ENCODE measurements at regions not wholly inside any gene's neighbourhood (a gene's known extent, or its start where the extent isn't known, plus 50 kb on each side); places are given as distances from the start of the nearest gene placed in this dataset.

DNA sequence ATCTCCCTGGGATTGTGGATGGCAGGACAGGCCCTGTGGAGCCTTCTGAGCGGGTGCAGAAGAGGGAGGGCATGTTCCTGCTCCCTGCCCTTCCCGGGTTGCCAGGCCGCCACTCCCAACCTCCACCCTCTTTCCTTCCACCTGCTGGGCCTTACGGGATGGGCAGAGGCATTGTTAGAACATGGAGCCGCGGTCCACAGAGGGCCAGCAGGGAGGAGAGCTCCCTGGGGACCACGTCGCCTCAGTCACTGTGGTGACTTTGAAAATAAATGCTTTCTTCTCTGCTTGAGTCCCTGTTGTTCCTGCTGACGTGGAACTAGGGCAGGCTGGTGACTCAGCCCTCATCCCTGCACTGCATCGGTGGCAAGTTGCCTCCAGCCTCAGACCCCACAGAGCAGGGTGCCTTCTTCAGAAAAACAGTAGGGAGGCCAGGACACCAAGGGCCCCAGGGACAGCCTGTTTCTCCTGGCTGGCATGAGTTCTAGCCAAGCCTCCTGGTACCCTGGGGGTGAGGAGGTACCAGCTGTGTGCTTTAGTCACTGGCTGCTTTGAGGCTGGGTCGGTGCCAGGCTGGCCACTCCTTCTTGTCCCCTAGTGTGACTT lies 224.9 kb downstream of the SEC14L1 start:
- peak in 1 of 2 donors; percentile 40 for DNase-seq

DNA sequence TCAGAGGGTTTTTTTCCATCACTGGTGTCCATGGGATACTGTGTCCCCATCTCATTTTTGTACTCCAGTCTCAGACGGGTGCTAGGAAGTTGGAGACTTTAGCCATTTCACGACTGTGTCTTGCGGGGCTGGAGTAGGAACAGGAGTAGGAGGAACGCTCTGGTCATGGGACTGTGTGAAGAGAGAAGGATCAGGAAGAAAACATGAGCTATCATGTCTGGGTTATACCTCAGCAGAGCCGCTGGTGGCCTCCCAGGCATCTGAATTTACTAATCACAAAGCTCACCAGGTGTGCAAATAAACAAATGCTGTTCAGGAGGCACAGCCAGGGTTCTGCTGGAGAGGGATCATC lies 225.4 kb downstream of the SEC14L1 start:
- no peak for DNase-seq

DNA sequence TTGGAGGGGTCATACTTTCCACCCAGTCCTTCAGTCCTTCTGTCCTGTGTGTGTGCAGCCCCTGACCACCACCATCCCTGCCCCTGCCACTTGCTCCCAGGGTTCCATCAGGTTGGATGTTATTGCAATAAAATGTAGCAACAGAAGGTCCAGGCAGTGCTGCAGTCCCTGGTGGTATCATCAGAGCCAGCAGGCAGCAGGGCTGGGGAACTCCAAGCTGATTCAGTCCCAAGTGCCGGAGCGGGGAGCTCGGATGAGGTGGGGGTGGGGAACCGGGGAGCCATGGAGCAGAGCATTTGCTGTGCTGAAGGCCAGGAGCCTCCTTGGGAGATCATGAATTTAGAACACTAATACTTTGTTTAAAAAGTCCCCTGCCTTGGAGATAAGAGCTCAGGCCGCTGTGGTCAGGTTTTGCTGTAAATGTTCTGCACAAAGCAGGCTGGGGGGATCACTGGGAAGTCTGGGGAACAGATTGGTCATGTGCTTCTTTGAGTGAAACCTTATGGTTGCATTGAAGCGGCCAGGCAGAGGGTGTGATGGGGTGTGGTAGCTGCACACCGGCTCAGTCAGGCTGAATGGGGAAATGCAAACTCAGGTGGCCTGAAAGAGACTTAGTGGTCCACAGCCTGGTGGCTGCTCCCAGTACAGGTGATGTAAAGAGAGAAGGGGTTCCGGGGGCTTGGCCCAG lies 225.9 kb downstream of the SEC14L1 start:
- no peak for DNase-seq

DNA sequence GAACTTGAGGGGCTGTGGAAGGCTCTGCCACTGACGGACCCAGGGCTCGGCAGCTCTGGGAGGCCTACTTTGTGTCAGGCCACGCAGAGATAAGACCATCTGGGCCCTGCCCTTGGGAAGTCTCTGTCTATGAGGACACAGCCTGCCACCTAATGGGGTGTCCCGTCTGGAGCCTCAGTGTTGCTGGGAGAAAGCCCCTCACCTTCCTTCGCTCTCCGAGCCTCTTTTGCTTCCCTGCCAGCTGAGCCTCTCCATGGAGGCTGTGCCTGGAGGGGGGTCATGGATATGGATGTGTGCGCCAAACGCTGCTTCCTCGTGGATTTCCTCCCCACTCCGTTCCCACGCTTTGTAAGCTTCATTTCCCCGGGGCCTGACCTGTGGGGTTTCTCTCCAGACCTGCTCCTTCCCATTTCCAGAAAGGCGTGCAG lies 228.8 kb downstream of the SEC14L1 start:
- no peak for DNase-seq

DNA sequence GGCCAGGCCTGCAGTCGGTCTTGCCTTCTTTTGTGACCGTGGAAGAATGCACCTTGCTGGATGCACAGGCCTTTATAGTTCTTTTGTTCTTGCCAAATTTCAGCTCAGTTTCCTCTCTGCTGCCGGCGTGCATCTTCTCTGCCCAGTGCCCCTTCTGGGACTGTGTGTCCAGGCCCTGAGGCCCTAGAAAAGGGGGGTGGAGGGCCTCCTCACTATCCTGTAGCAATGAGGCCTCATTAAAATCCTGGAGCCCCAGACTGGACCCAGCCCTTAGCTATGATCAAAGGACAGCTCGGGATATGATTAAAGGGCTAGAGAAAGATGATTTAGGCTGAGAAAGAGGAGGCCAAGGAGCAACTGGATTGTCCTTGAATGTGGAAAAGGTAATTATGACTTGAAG lies 229.8 kb downstream of the SEC14L1 start:
- no peak for DNase-seq

DNA sequence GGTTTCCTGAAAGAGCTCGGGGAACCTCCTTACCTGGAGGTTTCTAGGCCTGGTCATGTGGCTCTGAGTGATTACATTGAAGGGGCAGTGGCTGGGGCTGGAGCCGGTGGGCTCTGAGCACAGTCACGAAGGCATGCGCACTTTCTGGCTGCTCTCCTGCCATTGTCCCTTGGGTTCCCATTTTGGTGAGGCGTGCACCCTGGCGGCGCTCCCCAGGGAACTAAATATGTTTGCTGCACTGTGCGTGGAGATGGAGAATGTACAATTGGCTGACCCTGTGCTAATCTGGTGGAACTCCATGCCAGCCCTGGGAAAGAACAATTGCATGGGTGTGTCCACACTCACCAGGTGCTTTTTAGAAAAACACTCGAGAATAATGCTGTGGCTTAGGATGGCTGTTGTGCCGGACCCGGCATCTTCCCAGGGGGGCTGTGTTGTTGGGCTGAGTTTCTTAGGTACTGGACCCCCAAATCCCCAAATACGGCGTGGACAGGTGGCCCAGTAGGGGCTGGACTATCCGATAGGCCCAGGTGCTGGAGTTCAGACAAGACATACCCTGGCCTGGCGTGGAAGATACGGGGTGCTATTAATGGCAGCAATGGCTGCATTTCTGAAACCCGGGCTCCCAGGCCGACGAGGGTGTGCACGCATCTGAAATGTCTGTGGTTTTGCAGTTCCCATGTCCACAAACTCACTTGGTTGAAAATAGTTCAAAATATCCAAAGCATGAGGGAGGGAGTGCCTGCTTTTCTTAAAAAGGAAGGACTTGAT lies 230.5 kb downstream of the SEC14L1 start:
- no peak for DNase-seq

DNA sequence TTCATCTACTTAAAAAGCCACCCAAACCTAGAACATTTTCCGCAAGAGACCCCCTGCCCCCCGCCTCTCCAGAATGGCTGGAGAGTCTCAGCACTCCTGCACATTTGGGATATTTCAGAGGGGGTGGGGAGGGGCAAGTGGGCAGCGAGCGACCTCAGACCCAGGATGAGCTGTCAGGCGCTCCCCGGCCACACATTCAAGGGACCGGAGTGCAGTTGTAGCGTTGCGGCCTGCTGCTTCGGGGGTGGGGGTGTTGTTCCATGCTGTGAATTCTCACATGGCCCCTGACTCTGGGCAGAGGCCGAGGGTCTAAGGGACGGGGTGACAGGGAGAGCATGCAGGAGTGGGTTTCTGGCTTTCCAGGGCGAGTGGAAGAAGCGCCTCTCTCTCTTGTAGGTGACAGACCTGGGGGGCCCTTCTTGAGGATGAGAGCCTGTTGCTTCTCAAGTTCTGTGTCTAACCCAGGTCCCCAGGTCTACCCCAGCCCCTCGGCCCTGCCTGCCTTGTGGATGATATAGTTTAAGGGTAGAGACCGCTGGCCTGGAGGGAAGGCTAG lies 231.2 kb downstream of the SEC14L1 start:
- DNase-seq: no peak

DNA sequence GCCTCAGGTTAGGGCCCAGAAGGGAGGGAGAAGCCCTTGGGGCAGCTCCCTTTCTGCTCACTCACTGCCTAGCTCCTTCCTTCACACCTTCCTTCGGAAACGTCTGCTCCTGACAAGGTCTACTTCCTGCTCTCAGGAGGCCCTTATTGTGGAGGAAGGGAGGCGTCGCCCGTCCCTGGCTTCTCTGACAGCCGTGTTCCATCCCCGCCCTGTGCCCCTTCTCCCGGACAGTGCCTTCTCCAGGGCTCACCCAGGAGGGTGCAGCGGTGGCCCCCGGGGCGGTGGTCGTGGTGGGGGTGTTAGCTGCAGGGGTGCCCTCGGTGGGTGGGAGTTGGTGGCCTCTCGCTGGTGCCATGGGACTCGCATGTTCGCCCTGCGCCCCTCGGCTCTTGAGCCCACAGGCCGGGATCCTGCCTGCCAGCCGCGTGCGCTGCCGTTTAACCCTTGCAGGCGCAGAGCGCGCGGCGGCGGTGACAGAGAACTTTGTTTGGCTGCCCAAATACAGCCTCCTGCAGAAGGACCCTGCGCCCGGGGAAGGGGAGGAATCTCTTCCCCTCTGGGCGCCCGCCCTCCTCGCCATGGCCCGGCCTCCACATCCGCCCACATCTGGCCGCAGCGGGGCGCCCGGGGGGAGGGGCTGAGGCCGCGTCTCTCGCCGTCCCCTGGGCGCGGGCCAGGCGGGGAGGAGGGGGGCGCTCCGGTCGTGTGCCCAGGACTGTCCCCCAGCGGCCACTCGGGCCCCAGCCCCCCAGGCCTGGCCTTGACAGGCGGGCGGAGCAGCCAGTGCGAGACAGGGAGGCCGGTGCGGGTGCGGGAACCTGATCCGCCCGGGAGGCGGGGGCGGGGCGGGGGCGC lies 231.9 kb downstream of the SEC14L1 start:
- DNase-seq: peak; percentile 49 to 71

DNA sequence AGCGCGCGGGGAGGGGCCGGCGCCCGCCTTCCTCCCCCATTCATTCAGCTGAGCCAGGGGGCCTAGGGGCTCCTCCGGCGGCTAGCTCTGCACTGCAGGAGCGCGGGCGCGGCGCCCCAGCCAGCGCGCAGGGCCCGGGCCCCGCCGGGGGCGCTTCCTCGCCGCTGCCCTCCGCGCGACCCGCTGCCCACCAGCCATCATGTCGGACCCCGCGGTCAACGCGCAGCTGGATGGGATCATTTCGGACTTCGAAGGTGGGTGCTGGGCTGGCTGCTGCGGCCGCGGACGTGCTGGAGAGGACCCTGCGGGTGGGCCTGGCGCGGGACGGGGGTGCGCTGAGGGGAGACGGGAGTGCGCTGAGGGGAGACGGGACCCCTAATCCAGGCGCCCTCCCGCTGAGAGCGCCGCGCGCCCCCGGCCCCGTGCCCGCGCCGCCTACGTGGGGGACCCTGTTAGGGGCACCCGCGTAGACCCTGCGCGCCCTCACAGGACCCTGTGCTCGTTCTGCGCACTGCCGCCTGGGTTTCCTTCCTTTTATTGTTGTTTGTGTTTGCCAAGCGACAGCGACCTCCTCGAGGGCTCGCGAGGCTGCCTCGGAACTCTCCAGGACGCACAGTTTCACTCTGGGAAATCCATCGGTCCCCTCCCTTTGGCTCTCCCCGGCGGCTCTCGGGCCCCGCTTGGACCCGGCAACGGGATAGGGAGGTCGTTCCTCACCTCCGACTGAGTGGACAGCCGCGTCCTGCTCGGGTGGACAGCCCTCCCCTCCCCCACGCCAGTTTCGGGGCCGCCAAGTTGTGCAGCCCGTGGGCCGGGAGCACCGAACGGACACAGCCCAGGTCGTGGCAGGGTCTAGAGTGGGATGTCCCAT lies 232.8 kb downstream of the SEC14L1 start:
- peak in 1 of 2 donors; percentile 32 for DNase-seq

DNA sequence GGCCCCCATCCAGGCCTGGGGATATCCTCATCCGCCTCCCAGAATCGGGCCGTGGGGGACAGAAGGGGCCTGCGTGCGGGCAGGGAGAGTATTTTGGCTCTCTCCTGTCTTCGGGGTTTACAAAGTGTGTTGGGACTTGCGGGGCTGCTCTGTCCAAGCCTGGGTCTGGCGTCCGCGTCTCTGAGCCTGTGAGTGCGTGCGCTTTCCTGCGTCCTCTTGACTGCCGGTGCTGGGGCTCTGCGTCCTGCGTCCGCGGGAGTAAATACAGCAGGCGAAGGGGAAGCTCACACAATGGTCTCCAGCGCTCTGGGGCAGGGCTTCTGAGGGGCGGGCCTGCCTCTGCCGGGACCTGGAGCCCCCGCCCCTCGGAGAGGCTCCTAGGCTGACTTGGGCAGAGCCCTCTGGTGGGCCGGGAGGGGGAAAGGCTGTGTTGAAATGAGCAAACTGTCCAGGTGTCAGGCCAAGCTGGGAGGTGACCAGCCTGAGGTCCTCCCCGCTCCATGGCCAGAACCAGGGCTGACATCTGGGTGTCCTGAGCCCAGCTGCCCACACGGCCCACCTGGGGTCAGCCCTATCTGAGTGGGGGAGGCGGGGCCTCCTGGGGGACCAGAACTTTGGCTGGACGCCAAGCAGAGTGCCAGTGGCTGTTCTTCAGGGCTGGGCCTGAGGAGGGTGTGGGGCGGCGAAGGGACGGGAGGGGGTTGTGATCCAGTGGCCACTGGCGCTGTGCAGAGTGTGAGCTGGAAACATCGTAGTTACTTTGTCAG lies 233.6 kb downstream of the SEC14L1 start:
- peak; percentile 70 to 79 for DNase-seq

DNA sequence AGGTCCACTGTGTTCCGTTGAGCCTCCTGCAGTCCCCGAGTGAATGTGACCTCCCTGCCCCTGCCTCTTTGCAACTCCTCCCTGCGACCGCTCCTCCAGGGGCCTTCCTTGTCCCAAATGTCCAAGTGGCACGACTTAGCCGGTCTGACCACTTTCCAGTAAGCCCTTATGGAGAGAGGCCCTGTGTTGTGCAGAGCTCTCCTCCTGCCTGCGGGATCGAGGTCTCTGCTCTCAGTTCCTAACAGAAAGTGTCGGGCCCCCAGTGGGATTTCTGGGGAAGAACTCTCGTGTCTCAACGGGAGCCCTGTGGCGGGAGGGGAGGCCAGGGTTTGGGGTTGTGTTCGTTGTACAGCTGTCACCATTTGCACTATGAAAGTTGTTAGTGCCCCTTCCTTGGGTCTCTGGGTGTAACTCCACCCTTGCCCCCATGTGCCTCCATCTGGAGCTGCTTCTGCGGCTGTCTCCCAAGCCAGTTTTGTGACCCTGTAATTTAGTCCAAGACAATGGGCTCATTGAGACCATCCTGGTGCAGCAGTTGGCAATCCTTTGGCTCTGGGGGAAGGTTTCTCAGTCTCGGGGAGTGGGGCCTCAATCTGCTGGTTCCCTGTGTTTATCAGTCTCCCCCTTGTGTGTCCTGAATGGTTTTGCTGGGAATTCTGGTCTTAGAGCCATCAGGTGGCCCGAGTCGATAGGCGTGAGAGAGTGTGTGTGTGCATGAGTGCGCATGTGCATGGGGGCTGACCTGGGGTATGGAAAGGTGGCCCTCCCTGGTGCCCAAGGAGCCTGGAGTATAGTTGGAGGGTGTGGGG lies 234.5 kb downstream of the SEC14L1 start:
- peak in 1 of 2 donors; percentile 24 for DNase-seq

DNA sequence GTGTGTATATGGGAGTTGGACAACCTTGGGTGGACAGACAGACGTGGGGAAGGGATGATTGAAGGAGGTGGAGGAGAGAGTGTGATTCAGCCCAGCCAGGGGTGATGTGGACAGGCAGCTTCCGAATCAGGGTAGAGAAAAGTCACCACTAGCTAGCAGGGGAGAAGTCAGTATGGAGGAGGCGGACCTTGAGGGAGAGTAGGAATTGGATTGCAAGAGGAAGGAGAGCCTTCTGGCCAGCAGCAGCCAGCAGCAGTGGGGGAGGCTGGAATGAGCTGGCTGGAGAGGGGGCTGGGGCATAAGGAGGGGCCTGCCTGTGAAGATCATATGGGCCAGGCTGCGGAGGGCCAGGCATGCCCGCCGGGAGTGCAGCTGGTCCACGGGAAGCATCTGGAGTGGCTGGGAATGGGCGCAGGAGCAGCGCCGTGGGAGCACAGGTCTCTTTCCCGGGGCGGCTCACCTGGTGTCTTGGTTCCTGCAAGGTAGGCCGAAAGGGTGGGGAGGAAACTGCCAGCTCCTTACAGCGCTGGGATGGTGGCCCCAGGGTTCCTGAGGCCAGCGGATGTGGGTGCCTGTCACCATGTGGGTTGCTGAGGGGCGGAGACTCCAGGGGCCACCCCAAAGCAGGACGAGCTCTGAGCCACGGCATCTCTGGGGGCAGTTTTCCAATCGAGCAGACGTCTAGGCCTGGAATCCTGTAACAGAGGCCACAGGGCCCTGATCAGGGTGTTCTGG lies 235.3 kb downstream of the SEC14L1 start:
- DNase-seq: peak; percentile 72 to 81

DNA sequence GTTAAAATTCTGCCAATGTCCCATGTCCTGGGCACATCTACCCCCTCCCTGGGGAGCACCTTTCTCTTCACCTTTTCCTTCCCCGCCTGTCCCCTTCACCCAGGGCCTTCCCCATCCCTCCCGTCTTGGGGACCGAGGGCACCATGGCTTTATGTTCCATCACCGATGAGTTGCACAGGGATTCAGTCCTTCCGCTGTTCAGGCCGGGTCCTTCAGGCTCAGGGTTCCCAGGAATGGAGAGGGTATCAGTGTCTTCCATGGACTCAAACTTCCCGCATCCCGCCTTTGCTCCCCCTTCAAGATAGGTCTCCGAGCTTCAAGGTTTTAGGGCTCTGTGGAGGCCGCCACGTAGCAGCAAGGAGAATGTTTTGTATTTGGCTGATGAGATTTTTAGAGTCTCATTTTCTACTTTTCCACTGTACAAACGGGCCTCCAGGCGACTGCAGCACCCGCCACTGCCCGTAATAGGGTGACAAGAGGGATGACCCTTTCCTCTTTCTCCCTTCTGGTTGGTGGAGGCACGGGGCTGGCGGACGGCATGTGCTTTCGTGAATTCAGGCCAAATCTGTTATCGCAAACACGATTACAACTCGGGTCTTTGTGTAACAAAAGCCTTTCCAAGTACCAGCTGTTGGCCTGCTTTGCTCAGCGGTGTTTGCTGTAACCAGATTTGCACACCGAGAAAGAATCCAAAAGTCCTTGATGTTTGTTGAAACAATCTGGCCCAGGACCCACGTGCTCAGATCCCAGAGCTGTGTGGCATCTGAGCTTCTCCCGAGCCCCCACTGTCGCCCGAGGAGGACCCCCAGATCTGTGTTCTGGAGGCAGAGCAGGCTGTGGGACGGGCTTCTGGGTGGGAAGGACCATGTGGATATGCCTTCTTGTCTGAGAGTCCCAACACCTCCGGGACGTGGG lies 236.3 kb downstream of the SEC14L1 start:
- no peak for DNase-seq

DNA sequence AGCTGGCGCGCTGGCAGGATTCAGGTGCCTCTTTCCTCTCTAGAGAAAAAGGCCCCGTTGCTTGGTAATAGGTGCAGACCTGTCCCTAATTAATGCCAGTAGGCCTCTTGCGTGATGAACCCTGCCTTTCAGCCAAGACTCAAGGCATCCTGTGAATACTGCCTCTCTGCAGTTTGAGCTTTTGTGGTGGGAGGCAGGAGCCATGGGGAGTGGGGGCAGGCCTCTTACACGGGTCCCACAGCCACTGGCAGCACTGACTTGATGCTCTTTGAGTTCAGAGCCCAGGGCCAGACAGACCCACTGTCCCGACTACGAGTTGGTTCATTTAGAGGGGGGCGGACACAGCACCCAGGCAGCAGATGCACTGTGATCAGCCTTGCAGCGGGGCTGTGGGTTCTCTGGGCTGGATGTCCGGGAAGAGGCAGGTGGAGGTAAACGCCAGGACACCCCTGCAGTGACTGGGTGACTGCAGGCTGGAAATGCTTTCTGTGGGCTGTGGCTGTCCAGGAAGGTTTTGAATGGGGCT lies 237.0 kb downstream of the SEC14L1 start:
- DNase-seq: no peak

DNA sequence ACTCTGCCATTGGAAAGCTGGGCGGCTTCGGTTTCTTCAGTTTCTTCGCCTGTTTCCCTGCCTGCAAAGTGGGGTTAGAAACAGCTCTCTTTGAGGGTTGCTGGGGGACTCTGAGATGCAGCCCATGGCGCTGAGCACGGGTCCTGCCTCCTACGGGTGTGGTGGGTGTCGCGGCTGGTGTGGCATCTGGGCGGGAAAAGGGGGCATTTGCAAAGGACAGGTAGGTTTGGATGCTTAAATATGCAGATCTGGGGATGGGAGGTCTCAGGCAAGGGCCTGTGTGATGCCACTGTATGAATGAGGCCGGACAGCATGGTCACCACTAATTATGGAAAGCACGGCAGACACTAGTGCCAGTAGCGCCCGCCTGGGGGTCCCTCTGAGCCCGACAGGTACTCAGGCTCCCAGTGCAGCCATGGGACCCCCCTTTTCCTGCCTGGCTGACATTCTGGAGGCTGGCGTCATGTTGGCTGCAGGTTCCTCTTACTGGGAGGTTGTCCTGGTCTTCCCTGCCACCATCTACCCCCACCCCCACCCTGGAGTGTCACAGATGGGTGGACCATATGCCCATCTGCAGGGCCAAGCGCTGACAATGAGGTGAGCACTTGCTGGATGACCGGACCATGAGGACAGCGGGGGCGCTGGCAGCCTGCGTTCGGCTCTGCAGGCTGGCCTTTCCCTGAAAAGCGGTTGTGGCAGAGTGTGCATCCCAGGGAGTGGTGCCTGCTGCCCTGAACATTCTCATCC lies 237.7 kb downstream of the SEC14L1 start:
- no peak for DNase-seq

DNA sequence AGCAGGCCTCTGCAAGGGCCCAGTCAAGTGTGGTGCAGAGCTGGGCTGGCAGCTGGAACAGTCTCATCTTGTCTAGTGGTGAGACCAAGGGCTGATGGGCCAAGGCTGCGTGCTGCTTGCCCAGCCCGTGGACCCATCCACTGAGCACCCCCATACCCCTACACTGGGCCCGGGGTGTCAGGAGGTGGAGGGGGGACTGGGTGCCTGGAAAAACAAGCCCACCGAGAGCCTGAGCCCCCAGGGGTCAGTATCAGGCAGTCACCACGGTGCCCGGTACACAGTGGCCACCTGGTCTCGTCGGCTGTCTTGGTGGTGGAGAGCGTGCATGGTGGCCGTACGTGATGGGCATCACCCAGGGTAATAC lies 238.3 kb downstream of the SEC14L1 start:
- no peak for DNase-seq

DNA sequence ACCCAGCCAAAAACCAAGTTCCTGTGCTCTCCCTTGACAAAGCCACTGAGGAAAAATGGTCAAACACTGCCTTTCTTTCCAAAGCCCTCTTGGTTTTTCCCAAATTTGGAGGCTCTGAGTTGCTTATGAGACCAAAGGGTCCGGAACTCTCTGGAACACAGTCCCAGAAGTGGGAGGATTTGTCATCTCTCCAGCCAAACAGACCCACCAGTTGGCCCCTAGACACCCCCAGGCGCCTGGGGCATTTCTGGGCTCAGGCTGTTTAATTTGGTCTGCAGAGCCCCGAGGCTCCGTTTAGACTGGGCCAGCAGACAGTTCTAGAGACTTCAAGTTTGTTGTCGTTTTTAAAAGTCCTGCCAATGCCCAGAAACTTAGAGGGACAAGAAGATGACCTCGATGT lies 239.1 kb downstream of the SEC14L1 start:
- DNase-seq: no peak

Data from stimulated activated CD4-positive, alpha-beta T cell treated with anti-CD3 and anti-CD28 coated beads, Interleukin-2, amount 100 ng/mL, for 24 hours (primary cell).